NCI-H2196 treated with DMSO at 0.1 percent for 48 hours (cell line): ENCODE measurements at regions not wholly inside any gene's neighbourhood (a gene's known extent, or its start where the extent isn't known, plus 50 kb on each side); places are given as distances from the start of the nearest gene placed in this dataset.
"Not testable (repeated sequence)": the region's sequence is repeated elsewhere in the genome, so short reads cannot be mapped to it uniquely, and the experiment has no call there.

ENCODE experiments used
- DNase-seq: peaks from one replicate; lab custom pipeline; 2025; ENCODE audit not compliant: unreplicated experiment; lab: John Stamatoyannopoulos, UW

DNA sequence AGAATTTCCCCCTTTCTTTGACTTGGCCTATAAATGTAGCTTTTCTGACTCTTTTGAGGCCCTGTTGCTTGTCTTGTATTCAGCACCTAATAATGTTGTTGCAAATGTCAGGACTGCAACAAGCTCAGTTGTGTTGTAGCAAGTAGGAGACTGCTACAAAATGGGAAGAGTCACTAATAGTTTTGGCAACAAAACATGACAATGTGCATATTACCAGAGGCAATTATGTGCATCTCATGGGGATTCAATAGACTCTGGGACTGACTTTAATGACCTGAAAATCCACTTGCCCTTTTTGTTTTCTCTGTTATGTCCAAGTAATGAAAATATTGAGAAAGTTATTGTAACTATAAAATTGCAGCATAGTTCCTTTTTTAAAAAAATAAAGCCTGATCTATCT is 368.4 kb downstream of the OSTF1 start:
- no peak for DNase-seq

DNA sequence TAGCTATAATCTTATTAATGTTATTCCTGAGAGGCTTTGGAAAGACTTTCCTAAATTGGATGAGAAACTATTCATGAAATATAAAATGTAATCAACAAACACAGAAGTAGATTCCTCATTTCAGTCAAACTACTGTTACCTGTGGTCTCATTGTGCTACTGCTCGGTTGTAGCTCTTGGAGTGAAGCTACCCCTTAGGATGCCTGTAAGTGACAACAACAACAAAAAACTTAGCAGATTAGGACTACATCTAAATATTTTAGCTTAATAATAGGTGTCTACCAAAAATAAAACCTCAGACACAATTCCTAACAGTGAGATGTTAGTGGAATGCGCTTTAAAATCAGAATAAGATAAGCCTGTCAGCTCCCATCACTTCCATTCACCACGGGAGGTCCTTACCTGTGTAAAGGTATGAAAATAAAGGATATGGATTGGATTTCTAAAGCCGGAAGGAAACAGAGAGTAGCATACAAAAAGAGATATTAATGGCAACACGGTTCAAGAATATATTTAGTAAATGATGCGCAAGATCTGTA is 369.2 kb downstream of the OSTF1 start:
- DNase-seq, result no peak

DNA sequence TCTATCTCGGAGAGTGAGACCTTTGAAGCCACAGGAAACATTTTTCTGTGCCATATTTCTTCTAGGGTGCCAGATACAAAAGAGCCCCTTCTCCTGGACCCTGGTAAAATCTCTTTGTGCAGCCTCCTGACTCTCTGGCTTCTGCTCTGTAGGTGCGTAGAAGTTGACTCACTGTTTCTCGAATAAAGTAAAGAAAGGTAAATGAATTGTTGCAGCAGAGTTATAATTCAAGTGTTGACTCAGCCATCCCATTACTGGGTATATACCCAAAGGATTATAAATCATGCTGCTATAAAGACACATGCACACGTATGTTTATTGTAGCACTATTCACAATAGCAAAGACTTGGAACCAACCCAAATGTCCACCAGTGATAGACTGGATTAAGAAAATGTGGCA is 371.0 kb downstream of the OSTF1 start:
- not testable (repeated sequence) for DNase-seq

DNA sequence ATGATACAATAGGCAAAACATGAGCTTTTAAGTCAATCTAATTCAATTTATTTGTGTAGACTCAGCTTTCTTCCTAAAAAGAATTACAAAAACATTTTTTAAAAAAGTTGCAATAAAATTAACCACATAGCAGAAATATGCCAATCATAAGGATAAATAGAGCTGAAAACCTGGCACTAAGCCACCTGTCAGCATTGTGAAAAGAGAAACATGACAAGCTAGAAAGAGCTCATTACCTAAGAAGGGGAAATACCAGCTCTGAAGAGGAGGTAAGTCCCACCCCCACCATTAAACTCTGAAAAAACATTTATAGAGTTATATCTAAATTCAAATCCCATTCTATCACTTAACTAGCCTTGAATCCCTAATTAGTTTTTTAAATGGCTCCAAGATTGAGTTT is 372.9 kb downstream of the OSTF1 start:
- DNase-seq, result no peak

DNA sequence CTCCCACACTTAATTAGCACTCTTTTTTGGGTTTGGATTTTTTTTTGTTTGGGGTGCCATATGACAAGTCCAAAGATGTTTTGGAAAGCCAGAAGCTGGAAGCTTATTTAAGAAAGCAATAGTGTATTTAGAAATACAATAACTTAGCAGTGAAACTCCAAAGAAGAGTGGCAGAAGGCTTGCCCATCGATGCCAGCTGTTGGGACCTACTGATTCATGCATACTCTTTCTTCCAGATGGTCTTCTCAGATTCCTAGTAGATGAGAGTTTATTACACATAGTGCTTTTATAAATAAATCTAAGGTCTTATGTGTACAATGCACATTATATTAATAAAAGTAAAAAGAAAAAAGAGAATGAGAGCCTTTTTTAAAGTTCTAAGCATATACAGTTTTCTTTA is 374.6 kb downstream of the OSTF1 start:
- DNase-seq, result no peak

DNA sequence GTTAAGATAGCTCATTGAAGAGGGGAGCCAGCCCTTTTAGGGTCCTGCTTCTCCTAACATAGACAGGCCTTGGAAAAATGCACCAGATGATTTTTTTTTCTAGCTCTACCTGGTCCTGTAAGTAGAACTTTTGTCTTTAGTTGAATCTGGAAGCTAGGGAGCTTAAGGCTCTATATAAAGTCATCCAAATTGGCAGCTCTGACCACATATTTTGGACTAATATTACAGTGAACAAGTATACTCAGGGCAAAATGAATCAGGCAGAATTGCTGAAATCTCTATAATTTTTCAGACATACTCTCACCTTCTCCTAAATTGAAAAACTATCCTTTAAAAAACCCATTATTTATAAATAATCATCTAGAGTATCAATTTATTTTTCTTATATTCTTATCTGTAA is 375.6 kb downstream of the OSTF1 start:
- no peak for DNase-seq

DNA sequence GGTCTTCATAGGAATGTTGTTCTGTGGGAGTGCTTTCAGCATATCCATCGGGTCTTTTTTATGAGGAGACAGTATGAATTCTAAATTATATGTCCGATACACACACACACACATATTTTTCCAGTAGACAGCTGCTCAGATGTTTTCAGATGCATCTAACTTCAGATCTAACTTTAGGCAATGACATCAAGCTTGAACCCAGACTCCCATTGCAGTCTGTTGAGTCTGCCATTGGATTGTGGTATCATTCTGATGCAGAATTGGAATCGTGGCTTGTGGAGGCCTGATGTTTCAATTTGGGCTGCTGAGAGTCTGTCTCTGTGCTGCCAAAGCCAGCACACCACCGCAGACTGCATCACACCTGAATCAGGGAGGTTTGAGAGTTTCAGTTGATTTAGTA is 376.4 kb downstream of the OSTF1 start:
- DNase-seq, result no peak

DNA sequence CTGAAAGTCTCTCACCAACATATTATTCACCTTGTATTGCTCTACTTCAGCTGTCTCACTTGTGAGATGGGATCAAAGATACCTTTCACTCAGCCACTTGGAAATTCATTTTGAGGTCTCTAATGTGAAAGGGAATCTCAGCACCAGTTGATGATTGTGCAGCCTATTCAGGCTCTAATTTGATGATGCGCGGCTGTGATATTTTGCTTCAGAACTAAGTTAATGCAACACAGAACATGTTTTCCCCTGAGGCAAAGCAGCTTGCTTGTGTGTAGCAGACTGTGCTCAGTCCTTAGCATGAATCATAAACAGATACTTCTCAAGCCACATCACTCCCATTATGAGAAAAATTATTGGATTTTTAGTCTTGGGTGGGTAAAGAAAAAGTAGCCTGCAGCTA is 378.8 kb downstream of the OSTF1 start:
- no peak for DNase-seq

DNA sequence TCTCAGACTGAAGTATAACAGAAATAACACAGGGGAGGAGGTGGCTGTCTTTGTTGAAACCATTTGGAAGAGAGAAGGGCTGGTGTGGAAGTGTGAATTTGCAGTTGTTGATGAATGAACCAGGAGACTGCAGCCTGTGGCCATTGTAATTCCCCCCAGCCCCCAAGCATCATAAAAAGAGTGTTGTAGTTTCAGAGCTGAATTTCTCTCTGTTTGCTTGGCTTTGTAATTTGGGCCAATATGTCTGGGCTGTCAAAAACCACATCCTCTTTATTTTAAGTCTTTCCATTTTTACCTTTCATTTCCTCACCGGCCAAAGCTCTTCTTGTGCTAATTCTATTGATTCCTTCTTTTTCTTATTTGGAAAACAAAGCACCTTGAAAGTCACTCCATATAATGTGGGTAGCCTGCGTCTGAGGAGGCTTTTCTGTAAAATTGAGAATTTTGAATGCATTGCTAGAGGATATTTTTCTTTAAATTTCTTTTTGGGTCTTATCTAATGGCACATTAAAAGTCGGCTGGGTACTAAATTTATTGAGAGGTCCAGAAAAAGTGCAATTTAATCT is 383.3 kb downstream of the OSTF1 start:
- no peak for DNase-seq

DNA sequence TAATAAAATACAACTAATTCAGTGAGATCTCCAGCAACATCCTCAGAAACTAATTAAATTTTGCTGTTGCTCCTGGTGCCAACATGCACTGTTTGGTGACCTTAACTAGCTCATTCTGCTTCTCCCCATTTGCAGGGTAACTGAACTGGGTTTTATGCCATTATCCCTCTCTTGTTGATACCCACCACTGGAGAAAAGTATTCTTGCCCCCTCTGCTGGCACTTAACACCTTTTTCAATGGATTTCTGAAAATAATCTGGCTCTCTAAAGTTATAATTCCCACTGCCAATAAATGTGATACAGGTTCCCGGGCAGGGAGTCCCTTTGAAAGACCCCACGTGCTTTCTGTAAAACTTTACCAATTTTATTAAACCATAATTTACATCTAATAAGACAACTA is 394.3 kb downstream of the OSTF1 start:
- no peak for DNase-seq

DNA sequence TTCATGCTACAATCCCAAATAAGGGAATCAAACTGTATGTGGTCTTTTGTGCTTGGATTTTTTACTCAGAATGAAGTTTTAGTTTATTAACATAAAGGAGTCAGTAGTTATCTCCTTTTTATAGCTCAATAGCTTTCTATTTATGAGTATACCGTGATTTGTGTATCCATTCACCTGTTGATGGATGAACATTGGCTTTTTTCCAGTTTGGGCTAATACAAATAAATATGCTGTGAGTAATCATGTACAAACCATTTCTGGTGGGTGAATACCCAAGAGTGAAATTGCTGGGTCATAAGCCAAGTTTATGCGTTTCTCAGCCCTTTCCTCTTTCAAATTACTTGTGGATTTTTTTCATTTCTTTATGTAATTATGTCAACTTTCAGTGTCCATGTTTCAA is 395.3 kb downstream of the OSTF1 start:
- DNase-seq, result no peak

DNA sequence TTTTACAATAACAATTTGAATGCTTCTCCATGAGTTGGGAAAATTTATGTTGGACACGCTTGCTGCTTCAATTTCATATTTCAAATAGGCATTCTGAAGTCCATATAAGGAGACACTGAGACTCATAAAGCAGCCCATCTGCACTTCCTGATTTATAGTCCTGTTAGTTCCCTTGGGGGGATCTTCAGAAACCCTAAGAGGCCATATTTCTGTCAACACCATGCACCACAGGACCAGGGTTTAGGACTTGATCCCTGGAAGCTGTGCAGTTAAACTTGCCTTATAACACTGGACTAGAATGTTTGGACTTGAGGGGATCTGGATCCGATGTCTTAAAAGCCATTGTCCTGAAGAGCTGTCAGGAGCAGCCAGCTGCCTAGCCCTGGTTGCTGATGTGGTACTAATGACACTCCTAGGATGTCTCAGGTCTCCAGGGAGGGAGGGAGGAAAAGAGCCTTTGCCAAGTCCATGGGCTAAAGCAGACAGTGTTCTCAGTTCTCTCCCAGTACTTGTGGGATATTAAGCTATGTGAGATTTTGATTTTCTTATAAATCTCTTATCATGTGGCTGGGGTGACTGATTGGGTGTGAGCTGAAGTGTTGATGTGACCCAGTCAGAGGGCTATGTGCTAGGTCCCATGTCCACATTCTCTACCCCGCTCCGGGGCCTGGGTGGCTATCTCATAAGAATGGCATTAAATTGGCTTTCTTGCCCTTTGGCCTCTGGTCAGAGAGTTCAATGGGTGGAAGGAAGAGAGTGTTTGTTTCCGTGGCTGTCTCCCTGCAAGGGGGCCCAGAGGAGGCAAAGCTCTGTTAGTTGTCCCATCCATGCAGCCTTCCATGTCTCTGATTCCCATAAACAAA is 399.8 kb downstream of the OSTF1 start:
- no peak for DNase-seq

DNA sequence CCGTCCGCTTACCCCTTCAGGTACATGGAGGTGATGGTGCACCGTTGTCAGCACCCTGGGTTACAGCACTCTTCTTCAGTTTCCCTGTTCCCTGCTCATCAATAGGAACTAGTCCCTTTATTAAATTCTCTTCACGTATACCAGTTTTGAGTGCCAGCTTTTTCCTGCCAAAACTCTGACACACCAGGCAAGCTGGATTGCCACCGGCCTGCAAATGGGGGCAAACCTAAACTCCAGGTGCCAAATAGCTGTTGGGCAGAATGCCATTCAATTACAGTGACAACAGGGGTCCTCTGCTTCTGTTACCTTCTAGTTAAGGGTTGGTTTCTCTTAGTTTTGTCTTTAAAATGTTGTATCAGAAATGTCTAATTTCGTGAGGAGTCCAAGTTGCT is 400.4 kb downstream of the OSTF1 start:
- no peak for DNase-seq

DNA sequence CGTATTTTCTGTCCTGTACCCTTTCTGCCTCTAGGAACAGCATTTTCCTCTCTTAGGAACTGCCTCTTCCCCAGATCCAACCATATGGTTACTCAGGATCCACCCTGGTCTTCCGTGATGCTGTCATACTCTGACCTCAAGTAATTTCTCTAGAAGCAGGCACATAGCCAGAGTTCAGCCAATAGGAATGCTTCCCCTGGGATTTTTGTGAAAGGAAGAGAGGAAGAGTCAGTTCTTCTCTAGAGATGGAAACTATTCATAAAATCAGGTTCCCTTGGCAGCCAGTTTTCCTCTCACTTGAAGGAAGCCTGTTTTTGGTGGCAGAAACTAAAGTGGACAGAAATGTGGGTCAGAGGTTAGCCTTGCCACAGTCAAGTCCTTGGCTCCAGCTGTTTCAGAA is 400.1 kb upstream of the PCSK5 start:
- DNase-seq, result no peak

DNA sequence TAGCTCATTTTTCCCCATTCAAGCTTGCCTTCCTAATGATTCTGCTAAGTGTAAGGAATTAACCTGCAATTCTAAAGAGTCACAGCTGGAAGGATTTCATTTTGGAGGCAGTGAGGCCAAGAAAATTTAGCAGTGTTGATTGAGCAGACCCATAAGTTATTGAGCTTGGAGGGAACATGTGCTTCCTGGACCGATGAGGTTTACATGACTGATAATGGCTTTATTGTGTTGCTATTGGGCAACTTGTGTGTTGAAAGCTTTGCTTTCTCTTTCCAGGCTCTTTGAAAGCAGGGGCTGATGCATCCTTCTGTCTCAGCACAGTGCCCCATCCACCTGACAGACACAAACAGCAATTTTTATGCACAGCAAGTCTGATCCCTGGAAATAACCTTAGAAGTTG is 398.9 kb upstream of the PCSK5 start:
- DNase-seq, result no peak

DNA sequence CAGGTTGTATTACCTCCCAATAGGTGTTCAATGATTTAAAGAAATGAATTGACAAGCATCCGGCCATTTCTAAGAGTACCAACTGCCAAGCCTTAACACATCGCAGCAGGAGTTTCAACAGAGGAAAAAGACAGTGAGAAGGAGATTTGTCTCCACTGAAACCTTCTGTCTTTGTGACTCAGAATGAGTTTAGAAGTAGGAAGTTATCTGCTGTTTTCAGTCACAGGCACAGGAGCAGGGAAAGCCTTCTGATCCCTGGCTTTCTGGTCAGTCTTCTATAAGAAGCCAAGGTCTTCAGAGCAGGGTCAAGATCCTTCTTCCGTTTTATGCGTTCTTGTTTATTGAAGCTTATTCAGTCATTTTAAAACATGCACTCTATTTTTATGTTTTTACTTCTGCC is 390.7 kb upstream of the PCSK5 start:
- DNase-seq, result no peak

DNA sequence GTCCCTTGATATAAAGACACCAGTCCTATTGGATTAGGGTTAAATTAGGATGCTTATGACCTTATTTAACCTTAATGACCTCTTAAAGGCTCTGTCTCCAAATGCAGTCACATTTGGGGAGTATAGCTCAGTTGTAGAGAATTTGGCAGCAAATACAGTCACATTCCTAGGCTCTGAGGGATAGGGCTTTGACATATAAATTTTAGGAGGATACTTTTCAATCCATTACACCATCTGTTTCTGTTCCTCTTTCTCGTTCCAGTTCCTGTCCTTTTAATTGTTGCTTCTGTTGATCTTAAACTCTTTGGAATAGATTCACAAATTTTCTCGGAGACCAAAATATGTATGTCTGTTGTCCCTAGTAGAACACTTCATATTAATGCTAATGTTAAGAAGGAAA is 390.0 kb upstream of the PCSK5 start:
- DNase-seq, result no peak

DNA sequence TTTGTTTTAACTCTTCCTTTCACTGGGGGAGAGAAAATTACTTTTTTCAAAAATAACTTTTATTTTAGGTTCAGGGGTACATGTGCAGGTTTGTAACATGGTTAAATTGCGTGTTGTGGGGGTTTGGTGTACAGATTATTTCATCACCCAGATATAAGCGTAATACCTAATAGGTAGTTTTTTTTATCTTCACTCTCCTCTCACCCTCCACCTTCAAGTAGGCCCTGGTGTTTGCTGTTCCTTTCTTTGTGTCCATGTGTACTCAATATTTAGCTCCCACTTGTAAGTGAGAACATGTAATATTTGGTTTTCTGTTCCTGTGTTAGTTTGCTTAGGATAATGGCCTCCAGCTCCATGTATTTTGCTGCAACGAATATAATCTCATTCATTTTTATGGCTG is 389.5 kb upstream of the PCSK5 start:
- DNase-seq, result not testable (repeated sequence)

DNA sequence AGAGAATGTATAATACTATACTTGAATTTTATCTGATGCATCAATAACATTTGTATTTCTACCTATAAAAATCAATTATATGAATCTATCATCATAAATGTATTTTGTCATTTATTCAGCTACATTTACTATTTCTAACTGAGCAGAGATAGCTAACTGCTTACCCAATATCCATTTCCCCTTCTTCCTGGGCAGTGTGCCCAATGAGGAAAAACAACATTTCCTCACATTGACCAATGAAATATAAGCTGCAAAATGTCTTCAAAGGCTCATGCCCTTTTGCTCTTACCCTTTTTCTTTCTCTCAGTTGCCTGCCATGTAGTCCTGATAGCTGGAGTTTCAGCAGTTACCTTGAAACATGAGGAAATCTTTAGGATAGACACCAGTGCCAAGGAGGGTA is 385.8 kb upstream of the PCSK5 start:
- no peak for DNase-seq

DNA sequence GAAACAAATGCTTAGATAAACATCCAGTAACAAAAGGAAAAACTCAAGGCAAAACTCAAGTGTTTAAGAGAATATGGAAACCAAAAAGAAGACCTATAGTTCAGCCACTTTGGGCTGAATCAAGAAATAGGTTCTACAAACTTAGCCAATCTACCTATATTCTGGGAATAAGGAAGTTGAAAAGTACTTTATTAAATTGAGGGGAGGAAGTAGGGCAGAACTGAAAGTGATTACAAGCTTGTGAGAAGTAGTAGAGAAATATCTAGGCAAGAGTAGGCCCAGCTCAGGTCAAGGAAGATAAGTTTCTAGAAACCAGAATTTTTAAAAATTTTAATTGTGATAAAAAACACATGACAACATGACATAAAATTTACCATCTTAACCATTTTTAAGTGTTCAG is 384.8 kb upstream of the PCSK5 start:
- DNase-seq, result no peak

DNA sequence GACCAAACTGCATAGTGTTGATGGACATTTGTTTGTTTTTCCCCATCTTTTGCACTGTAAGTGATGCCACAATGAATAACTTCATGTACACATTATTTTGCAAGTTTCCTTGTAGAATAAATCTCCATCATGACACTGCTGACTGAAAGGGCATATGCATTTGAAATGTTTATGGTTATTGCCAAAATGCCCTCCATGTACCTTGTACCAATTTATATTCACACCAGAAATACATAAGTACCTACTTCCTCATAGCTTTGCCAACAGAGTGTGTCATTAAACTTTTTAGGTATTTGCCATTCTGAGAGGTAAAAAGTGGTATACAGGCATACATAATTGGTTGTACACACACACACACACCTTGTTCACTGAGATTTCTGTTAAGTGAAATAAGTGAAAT is 361.0 kb upstream of the PCSK5 start:
- DNase-seq, result no peak

DNA sequence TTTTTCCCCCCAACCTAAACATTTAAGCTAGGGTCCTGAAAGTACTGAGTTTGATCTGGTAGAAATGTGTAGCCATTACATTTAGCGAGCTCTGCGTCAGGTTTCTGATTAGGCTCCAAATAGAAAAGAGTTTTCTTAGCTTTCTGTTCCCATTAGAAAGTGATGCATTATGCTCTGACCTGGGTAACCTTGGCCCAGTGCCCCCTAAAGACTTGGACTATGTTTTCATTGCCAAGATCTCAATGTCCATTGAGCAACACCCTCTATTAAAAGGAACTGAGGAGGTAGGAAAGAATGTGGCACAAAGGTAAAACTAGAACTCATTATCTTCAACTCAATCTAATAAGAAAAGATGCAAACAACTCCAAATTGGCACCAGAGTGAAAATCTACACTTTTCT is 358.9 kb upstream of the PCSK5 start:
- no peak for DNase-seq
